NCI-H2196 treated with DMSO at 0.1 percent for 48 hours (cell line): ENCODE measurements at regions not wholly inside any gene's neighbourhood (a gene's known extent, or its start where the extent isn't known, plus 50 kb on each side); places are given as distances from the start of the nearest gene placed in this dataset.
"Not testable (repeated sequence)": the region's sequence is repeated elsewhere in the genome, so short reads cannot be mapped to it uniquely, and the experiment has no call there.

ENCODE experiments used
- DNase-seq: peaks from one replicate; lab custom pipeline; 2025; ENCODE audit not compliant: unreplicated experiment; lab: John Stamatoyannopoulos, UW

- no peak for DNase-seq
Observed at GRCh38 chr11:98728421-98728820, 292.3 kb upstream of the CNTN5 start.

GRCh38 chr11:98729118-98729517, 291.6 kb upstream of the CNTN5 start:
- DNase-seq = no peak

- DNase-seq = no peak
Observed at GRCh38 chr11:98732947-98733346, 287.8 kb upstream of the CNTN5 start.

- not testable (repeated sequence) for DNase-seq
Observed at GRCh38 chr11:98733378-98733777, 287.4 kb upstream of the CNTN5 start.

GRCh38 chr11:98734686-98735085, 286.1 kb upstream of the CNTN5 start:
- no peak for DNase-seq

- no peak for DNase-seq
Observed at GRCh38 chr11:98736833-98737232, 283.9 kb upstream of the CNTN5 start.

GRCh38 chr11:98740321-98740720, 280.4 kb upstream of the CNTN5 start:
- no peak for DNase-seq

GRCh38 chr11:98763446-98763845, 257.3 kb upstream of the CNTN5 start:
- not testable (repeated sequence) for DNase-seq

GRCh38 chr11:98766903-98767302, 253.8 kb upstream of the CNTN5 start:
- no peak for DNase-seq

- DNase-seq = not testable (repeated sequence)
Observed at GRCh38 chr11:98770046-98770445, 250.7 kb upstream of the CNTN5 start.

- DNase-seq = no peak
Observed at GRCh38 chr11:98771791-98772190, 249.0 kb upstream of the CNTN5 start.

- no peak for DNase-seq
Observed at GRCh38 chr11:98772893-98773292, 247.9 kb upstream of the CNTN5 start.

- DNase-seq = no peak
Observed at GRCh38 chr11:98793276-98793675, 227.5 kb upstream of the CNTN5 start.

GRCh38 chr11:98798333-98798732, 222.4 kb upstream of the CNTN5 start:
- no peak for DNase-seq

- DNase-seq = no peak
Observed at GRCh38 chr11:98800696-98801095, 220.1 kb upstream of the CNTN5 start.

GRCh38 chr11:98828986-98829708, 191.6 kb upstream of the CNTN5 start:
- DNase-seq = no peak

- DNase-seq = no peak
Observed at GRCh38 chr11:98829971-98830370, 190.8 kb upstream of the CNTN5 start.

- DNase-seq = no peak
Observed at GRCh38 chr11:98834776-98835175, 186.0 kb upstream of the CNTN5 start.

- DNase-seq = no peak
Observed at GRCh38 chr11:98835335-98835734, 185.4 kb upstream of the CNTN5 start.

- no peak for DNase-seq
Observed at GRCh38 chr11:98836156-98836555, 184.6 kb upstream of the CNTN5 start.

- no peak for DNase-seq
Observed at GRCh38 chr11:98842187-98842586, 178.6 kb upstream of the CNTN5 start.

- no peak for DNase-seq
Observed at GRCh38 chr11:98862169-98862568, 158.6 kb upstream of the CNTN5 start.

- DNase-seq = no peak
Observed at GRCh38 chr11:98871690-98872089, 149.1 kb upstream of the CNTN5 start.
